Caco-2 (cell line): ENCODE measurements at regions not wholly inside any gene's neighbourhood (a gene's known extent, or its start where the extent isn't known, plus 50 kb on each side); places are given as distances from the start of the nearest gene placed in this dataset.

ENCODE experiments used
- BruUV-seq: library from RNA; stranded (reverse); fragments of 400-500 nt; replicated peaks from 2 replicates; lab custom pipeline; 2021; lab: Mats Ljungman, UMichigan
- CTCF ChIA-PET: fragments of 300-600 bp; sonication (Branson Sonifier 250); formaldehyde crosslinking; loops from one replicate; lab custom pipeline; 2022; ENCODE audit warnings: antibody characterized with exemption; lab: Charles Lee
- POLR2A ChIA-PET: fragments of 300-600 bp; sonication (Branson Sonifier 250); formaldehyde crosslinking; loops from one replicate; lab custom pipeline; 2022; ENCODE audit warnings: antibody characterized with exemption; lab: Charles Lee
- DNase-seq, 2 experiments: peaks; one replicate each; pipeline versions ENCODE4 v3.0.0 to v3.0.0-alpha.2; 2020 to 2022
- H3K27me3 ChIP-seq: replicated peaks from 2 replicates; pipeline ENCODE4 v1.6.0; 2011; ENCODE audit warnings: low read length; ENCODE audit not compliant: control insufficient read depth, insufficient read depth
- H3K36me3 ChIP-seq: 2 replicates; pipeline ENCODE4 v1.5.1; 2011; ENCODE audit warnings: low read length; ENCODE audit not compliant: control insufficient read depth, insufficient read depth
- H3K4me1 ChIP-seq: fragments of 250-450 bp; sonication (Bioruptor Pico); 2 replicates; pipeline ENCODE4 v1.5.1; 2020; ENCODE audit warnings: mild to moderate bottlenecking
- H3K4me3 ChIP-seq: 2 replicates; pipeline ENCODE4 v1.5.1; 2011; ENCODE audit warnings: low read depth, mild to moderate bottlenecking, control low read depth, low read length
- H3K9me3 ChIP-seq: fragments of 250-450 bp; sonication (Bioruptor Pico); 2 replicates; pipeline ENCODE4 v1.5.1; 2020; ENCODE audit warnings: mild to moderate bottlenecking, moderate library complexity
- H3K27ac Mint-ChIP-seq: one replicate; pipeline ENCODE4 v1.8.0; 2022; ENCODE audit warnings: mixed read lengths; ENCODE audit not compliant: unreplicated experiment
- H3K27me3 Mint-ChIP-seq: one replicate; pipeline ENCODE4 v1.8.0; 2022; ENCODE audit warnings: mixed read lengths; ENCODE audit not compliant: insufficient read depth, unreplicated experiment
- H3K36me3 Mint-ChIP-seq: one replicate; pipeline ENCODE4 v1.8.0; 2022; ENCODE audit warnings: mild to moderate bottlenecking, mixed read lengths; ENCODE audit not compliant: insufficient read depth, unreplicated experiment
- H3K4me1 Mint-ChIP-seq: one replicate; pipeline ENCODE4 v1.8.0; 2022; ENCODE audit warnings: low read depth, mixed read lengths; ENCODE audit not compliant: unreplicated experiment
- H3K4me3 Mint-ChIP-seq: one replicate; pipeline ENCODE4 v1.8.0; 2022; ENCODE audit warnings: mild to moderate bottlenecking, moderate library complexity, mixed read lengths; ENCODE audit not compliant: unreplicated experiment
- H3K9me3 Mint-ChIP-seq: one replicate; pipeline ENCODE4 v1.8.0; 2022; ENCODE audit warnings: mixed read lengths; ENCODE audit not compliant: unreplicated experiment
- CTCF ChIP-seq, 2 experiments: fragments of 200-600 bp in 1 of 2; IDR thresholded peaks; 1 replicate in 1 of 2; 2 replicates in 1 of 2; pipeline versions ENCODE4 v1.5.1 to v1.8.0; 2011 to 2022; ENCODE audit warnings: antibody characterized with exemption in 1 of 2, control low read depth in 1 of 2, inconsistent platforms in 1 of 2, low read depth in 1 of 2, low read length in 1 of 2, mild to moderate bottlenecking in 1 of 2, moderate library complexity in 1 of 2; ENCODE audit not compliant: insufficient read depth in 1 of 2, severe bottlenecking in 1 of 2, unreplicated experiment in 1 of 2
- intact Hi-C: fragments of 100-400 bp; cut with micrococcal nuclease; formaldehyde crosslinking; loops from one replicate; pipeline ENCODE4 v1.10.0; 2022; ENCODE audit not compliant: unreplicated experiment

DNA sequence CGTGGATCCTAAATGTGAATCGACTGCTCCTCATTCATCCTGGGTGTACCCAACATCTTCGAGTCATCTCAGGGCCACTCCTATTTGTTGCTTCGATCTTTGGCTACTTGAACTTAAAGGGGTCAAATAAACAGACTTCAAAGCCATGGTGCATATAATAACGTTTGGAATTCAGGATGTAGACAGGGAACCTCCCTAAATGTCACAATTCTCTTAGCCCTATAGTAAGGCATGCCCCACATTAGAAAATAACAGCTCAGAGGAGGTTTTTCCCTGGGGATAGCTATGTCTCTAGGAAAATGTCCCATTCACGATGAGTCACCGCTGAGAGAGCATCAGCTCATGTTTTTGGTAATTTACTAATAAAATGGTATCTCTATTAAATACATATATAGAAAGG lies 54.8 kb upstream of the BMP6 start:
- Mint-ChIP-seq H3K36me3 (no peaks in the 10 kb centered on the region), H3K4me1 (peaks cover 19% of the 10 kb centered on the region), H3K27ac (no peak overlapping the region), H3K27me3 (no peaks in the 10 kb centered on the region), H3K4me3 (no peak overlapping the region), H3K9me3 (no peaks in the 10 kb centered on the region)
- peaks cover 13% of the 10 kb centered on the region for H3K4me1 ChIP-seq
- DNase-seq, result no peak
- no peaks in the 10 kb centered on the region for H3K27me3 ChIP-seq
- H3K4me3 ChIP-seq, result no peak overlapping the region
- H3K9me3 ChIP-seq, result no peaks in the 10 kb centered on the region
- no peak for TF ChIP-seq CTCF (IDR thresholded peaks at IDR 0.05; ENCODE audit: insufficient read depth in 1 of 2, low read depth in 1 of 2, low read length in 1 of 2, severe bottlenecking in 1 of 2, unreplicated experiment in 1 of 2)
- no TSS peak for BruUV-seq
- intact Hi-C loops, result no loop called here
- ChIA-PET CTCF (no interaction called here), POLR2A (no interaction called here)
- H3K36me3 ChIP-seq, result no peaks in the 10 kb centered on the region

- Mint-ChIP-seq H3K4me3 (no peak overlapping the region), H3K9me3 (no peaks in the 10 kb centered on the region), H3K27ac (no peak overlapping the region), H3K4me1 (peaks cover 19% of the 10 kb centered on the region), H3K36me3 (no peaks in the 10 kb centered on the region), H3K27me3 (no peaks in the 10 kb centered on the region)
- Histone ChIP-seq H3K9me3 (no peaks in the 10 kb centered on the region), H3K27me3 (no peaks in the 10 kb centered on the region), H3K4me1 (peaks cover 16% of the 10 kb centered on the region), H3K4me3 (no peak overlapping the region), H3K36me3 (no peaks in the 10 kb centered on the region)
- no TSS peak for BruUV-seq
- ChIA-PET CTCF (no interaction called here), POLR2A (no interaction called here)
- no peak for DNase-seq
- intact Hi-C loops, result no loop called here
- no peak for TF ChIP-seq CTCF (IDR thresholded peaks at IDR 0.05; ENCODE audit: insufficient read depth in 1 of 2, low read depth in 1 of 2, low read length in 1 of 2, severe bottlenecking in 1 of 2, unreplicated experiment in 1 of 2)
Observed at GRCh38 chr6:7671581-7671980, 54.3 kb upstream of the BMP6 start.

DNA sequence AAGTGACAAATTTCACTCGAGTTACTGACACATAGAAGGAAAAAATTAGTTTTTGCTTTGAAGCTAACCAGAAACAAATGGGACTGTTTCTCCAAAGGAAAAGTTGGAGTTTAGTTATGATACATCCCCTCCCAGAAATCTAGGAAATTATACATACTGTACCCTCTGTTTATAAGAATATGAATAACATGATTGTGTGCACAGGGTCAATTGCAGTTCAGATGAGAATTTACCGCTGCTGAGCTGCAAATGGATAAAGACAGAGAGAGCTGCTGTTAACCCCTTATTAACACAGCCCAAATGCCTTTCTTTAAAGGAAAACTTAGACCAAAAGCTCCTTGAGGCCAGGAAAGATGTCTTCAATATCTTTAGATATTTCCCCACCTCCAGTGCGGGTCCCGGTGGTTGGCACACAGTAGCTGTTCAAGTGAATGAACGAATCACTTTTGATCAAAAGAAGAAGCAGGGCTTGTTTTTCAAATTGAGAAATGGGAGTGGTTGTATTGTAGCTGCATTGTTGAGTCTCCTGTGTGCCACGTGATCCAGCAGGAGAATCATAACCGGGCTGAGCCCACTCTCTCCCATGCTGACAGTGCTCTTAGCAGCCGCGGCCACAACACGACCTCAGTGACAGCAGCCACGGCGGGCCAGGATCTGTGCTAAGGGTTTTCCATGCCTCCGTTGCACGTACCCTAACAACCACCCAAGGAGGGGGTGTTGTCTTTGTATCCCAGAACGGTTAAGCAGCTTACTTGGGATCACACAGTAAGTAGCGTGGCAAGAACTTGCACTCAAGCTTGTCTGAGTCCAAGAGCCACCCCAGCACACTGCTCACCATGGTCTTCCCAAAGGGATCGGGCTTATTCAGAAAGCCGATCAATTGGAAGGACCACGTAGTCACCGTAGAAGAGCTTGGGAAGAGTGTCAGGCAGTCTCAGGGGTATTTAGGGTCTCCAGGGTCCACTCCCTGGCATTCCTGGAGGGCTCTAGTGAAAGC lies 53.5 kb upstream of the BMP6 start:
- Histone ChIP-seq H3K4me1 (peaks cover 16% of the 10 kb centered on the region), H3K4me3 (no peak overlapping the region), H3K27me3 (no peaks in the 10 kb centered on the region), H3K9me3 (no peaks in the 10 kb centered on the region), H3K36me3 (no peaks in the 10 kb centered on the region)
- POLR2A ChIA-PET, result no interaction called here
- CTCF ChIA-PET, result no interaction called here
- no peak for DNase-seq
- Mint-ChIP-seq H3K4me3 (no peak overlapping the region), H3K36me3 (no peaks in the 10 kb centered on the region), H3K9me3 (no peaks in the 10 kb centered on the region), H3K27me3 (no peaks in the 10 kb centered on the region), H3K27ac (no peak overlapping the region), H3K4me1 (peaks cover 19% of the 10 kb centered on the region)
- TF ChIP-seq CTCF (IDR thresholded peaks at IDR 0.05; ENCODE audit: insufficient read depth in 1 of 2, low read depth in 1 of 2, low read length in 1 of 2, severe bottlenecking in 1 of 2, unreplicated experiment in 1 of 2), result no peak
- BruUV-seq, result no TSS peak
- intact Hi-C loops, result no loop called here
